ENCODE measurements at regions not wholly inside any gene's neighbourhood (a gene's known extent, or its start where the extent isn't known, plus 50 kb on each side); places are given as distances from the start of the nearest gene placed in this dataset.
"Not testable (repeated sequence)": the region's sequence is repeated elsewhere in the genome, so short reads cannot be mapped to it uniquely, and the experiment has no call there.

DNA sequence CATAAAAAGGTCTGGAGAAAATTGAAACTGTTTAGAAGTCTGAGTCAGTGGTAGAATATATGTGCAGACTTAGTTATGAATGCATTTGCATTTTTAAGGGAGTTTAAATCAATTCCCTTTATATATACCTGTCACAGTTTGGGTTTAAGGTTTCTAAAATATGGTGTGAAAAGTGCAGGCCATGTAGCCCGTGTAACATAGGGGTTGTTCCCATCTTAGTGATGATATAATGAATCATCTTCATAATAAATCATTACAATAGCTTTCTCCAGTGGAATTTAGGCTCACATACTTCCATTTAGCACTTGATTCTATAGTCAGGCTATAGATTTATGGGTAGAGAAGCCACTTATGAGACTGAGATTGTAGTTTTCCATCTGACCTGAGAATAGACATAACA lies 1162.4 kb downstream of the SLC16A7 start:
- DNase-seq: no peak
- intact Hi-C loops (cut with micrococcal nuclease): no loop called here
- TF ChIP-seq, protein P1, sequence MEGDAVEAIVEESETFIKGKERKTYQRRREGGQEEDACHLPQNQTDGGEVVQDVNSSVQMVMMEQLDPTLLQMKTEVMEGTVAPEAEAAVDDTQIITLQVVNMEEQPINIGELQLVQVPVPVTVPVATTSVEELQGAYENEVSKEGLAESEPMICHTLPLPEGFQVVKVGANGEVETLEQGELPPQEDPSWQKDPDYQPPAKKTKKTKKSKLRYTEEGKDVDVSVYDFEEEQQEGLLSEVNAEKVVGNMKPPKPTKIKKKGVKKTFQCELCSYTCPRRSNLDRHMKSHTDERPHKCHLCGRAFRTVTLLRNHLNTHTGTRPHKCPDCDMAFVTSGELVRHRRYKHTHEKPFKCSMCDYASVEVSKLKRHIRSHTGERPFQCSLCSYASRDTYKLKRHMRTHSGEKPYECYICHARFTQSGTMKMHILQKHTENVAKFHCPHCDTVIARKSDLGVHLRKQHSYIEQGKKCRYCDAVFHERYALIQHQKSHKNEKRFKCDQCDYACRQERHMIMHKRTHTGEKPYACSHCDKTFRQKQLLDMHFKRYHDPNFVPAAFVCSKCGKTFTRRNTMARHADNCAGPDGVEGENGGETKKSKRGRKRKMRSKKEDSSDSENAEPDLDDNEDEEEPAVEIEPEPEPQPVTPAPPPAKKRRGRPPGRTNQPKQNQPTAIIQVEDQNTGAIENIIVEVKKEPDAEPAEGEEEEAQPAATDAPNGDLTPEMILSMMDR (IDR thresholded peaks at IDR 0.05): no peak
- Histone ChIP-seq H3K9me3 (replicated peaks in 1 of 2; ENCODE audit: control insufficient read depth in 1 of 2, insufficient read depth in 1 of 2, low read length in 2 of 2) (no peaks in the 10 kb centered on the region), H2AFZ (ENCODE audit: insufficient read depth, low read depth, low read length, poor library complexity, severe bottlenecking) (no peak overlapping the region), H3K27me3 (ENCODE audit: control insufficient read depth in 2 of 2, insufficient read depth in 2 of 2, low read length in 2 of 2) (no peaks in the 10 kb centered on the region), H3K4me1 (ENCODE audit: control insufficient read depth in 1 of 2, insufficient read depth in 2 of 2, low read length in 2 of 2) (no peaks in the 10 kb centered on the region), H3K36me3 (replicated peaks in 1 of 2; ENCODE audit: control insufficient read depth in 1 of 2, insufficient read depth in 2 of 2, low read length in 2 of 2) (no peaks in the 10 kb centered on the region), H3K79me2 (ENCODE audit: insufficient read depth, low read length) (no peaks in the 10 kb centered on the region), H3K27ac (ENCODE audit: low read depth in 1 of 2, low read length in 2 of 2) (no peak overlapping the region), H3K4me3 (replicated peaks in 1 of 3; ENCODE audit: low read depth in 2 of 3, low read length in 3 of 3) (no peak overlapping the region), H4K20me1 (ENCODE audit: insufficient read depth, low read length) (no peaks in the 10 kb centered on the region), H3K4me2 (replicated peaks; ENCODE audit: extremely low read depth, low read length, poor library complexity, severe bottlenecking) (no peak overlapping the region), H3K9ac (ENCODE audit: insufficient read depth, low read length, poor library complexity, severe bottlenecking) (no peak overlapping the region)
- Mint-ChIP-seq H3K27me3 (ENCODE audit: low read depth in 3 of 3) (no peaks in the 10 kb centered on the region), H3K9me3 (peaks cover 0 to 6% (median 4%) of the 10 kb centered on the region in 7 donors), H3K27ac (no peak overlapping the region), H3K4me3 (no peak overlapping the region), H3K36me3 (no peaks in the 10 kb centered on the region), H3K4me1 (no peaks in the 10 kb centered on the region)
- WGBS (ENCODE audit: insufficient coverage): no CpG with 5 or more reads among the region's 1 CpG

DNA sequence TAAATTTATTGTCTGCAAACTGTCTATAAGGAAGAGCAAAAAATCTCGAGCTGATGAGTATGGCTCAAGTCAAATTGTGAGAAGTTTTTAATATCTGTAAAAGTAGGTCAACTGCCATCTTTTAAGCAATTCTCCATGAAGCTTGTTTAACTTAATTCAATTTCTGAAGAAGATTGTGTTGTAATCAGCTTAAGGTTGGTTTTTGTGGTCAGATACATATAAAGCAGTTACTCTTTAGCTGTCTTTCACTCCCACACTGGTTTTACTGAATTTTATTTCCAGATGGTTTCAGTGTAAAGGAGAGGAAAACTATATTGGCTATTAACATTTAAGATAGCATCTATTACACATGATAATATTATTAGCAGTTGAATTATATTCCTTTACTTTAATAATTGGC lies 1165.1 kb downstream of the SLC16A7 start:
- no peak overlapping the region for H3K27ac ChIP-seq (ENCODE audit: low read depth in 1 of 2, low read length in 2 of 2)
- no peaks in the 10 kb centered on the region for H3K79me2 ChIP-seq (ENCODE audit: insufficient read depth, low read length)
- H3K9ac ChIP-seq (ENCODE audit: insufficient read depth, low read length, poor library complexity, severe bottlenecking): no peak overlapping the region
- no peak overlapping the region for H3K4me3 ChIP-seq (replicated peaks in 1 of 3; ENCODE audit: low read depth in 2 of 3, low read length in 3 of 3)
- Mint-ChIP-seq H3K27ac (no peak overlapping the region), H3K9me3 (peaks cover 3 to 11% (median 6%) of the 10 kb centered on the region in 7 donors), H3K4me3 (no peak overlapping the region), H3K36me3 (no peaks in the 10 kb centered on the region), H3K27me3 (ENCODE audit: low read depth in 3 of 3) (peaks cover 0 to 1% (median 0%) of the 10 kb centered on the region in 3 donors), H3K4me1 (no peaks in the 10 kb centered on the region)
- DNase-seq: no peak
- no peaks in the 10 kb centered on the region for H3K9me3 ChIP-seq (replicated peaks in 1 of 2; ENCODE audit: control insufficient read depth in 1 of 2, insufficient read depth in 1 of 2, low read length in 2 of 2)
- H3K4me2 ChIP-seq (replicated peaks; ENCODE audit: extremely low read depth, low read length, poor library complexity, severe bottlenecking): no peak overlapping the region
- no peaks in the 10 kb centered on the region for H3K27me3 ChIP-seq (ENCODE audit: control insufficient read depth in 2 of 2, insufficient read depth in 2 of 2, low read length in 2 of 2)
- intact Hi-C loops (cut with micrococcal nuclease): no loop called here
- TF ChIP-seq, protein P1 (IDR thresholded peaks at IDR 0.05): no peak
- H3K4me1 ChIP-seq (ENCODE audit: control insufficient read depth in 1 of 2, insufficient read depth in 2 of 2, low read length in 2 of 2): no peaks in the 10 kb centered on the region
- H3K36me3 ChIP-seq (replicated peaks in 1 of 2; ENCODE audit: control insufficient read depth in 1 of 2, insufficient read depth in 2 of 2, low read length in 2 of 2): no peaks in the 10 kb centered on the region
- no peak overlapping the region for H2AFZ ChIP-seq (ENCODE audit: insufficient read depth, low read depth, low read length, poor library complexity, severe bottlenecking)
- WGBS (ENCODE audit: insufficient coverage): no CpG with 5 or more reads among the region's 1 CpG
- no peaks in the 10 kb centered on the region for H4K20me1 ChIP-seq (ENCODE audit: insufficient read depth, low read length)

DNA sequence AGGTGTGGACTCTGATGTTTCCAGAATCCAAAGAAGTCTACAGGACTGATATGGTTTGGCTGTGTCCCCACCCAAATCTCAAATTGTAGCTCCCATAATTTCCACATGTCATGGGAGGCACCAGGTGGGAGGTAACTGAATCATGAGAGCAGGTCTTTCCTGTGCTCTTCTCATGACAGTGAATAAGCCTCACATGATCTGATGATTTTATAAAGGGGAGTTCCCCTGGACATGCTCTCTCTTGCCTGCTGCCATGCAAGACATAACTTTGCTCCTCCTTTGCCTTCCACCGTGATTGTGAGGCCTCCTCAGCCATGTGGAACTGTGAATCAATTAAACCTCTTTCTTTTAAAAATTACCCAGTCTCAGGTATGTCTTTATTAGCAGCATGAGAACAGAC lies 1205.3 kb downstream of the SLC16A7 start:
- H3K9me3 Mint-ChIP-seq: peaks cover 3 to 10% (median 5%) of the 10 kb centered on the region in 7 donors
- H3K79me2 ChIP-seq (ENCODE audit: insufficient read depth, low read length); H3K4me2 ChIP-seq (replicated peaks; ENCODE audit: extremely low read depth, low read length, poor library complexity, severe bottlenecking); DNase-seq; H3K4me1 Mint-ChIP-seq; H3K27ac Mint-ChIP-seq; H3K4me3 ChIP-seq (replicated peaks in 1 of 3; ENCODE audit: low read depth in 2 of 3, low read length in 3 of 3); H2AFZ ChIP-seq (ENCODE audit: insufficient read depth, low read depth, low read length, poor library complexity, severe bottlenecking); H3K4me3 Mint-ChIP-seq; intact Hi-C loops (cut with micrococcal nuclease); H3K9ac ChIP-seq (ENCODE audit: insufficient read depth, low read length, poor library complexity, severe bottlenecking); H3K27me3 Mint-ChIP-seq (ENCODE audit: low read depth in 3 of 3); H3K27ac ChIP-seq (ENCODE audit: low read depth in 1 of 2, low read length in 2 of 2); H3K36me3 Mint-ChIP-seq; H4K20me1 ChIP-seq (ENCODE audit: insufficient read depth, low read length); H3K4me1 ChIP-seq (ENCODE audit: control insufficient read depth in 1 of 2, insufficient read depth in 2 of 2, low read length in 2 of 2); H3K36me3 ChIP-seq (replicated peaks in 1 of 2; ENCODE audit: control insufficient read depth in 1 of 2, insufficient read depth in 2 of 2, low read length in 2 of 2); H3K27me3 ChIP-seq (ENCODE audit: control insufficient read depth in 2 of 2, insufficient read depth in 2 of 2, low read length in 2 of 2); H3K9me3 ChIP-seq (replicated peaks in 1 of 2; ENCODE audit: control insufficient read depth in 1 of 2, insufficient read depth in 1 of 2, low read length in 2 of 2): not testable (repeated sequence)
- WGBS (ENCODE audit: insufficient coverage): no CpG with 5 or more reads among the region's 1 CpG

All from CD14-positive monocyte (primary cell).